Cardiac muscle cell (in vitro differentiated cells and primary cell): ENCODE measurements at regions not wholly inside any gene's neighbourhood (a gene's known extent, or its start where the extent isn't known, plus 50 kb on each side); places are given as distances from the start of the nearest gene placed in this dataset.

Experiments
- DNase-seq, 2 donors: peaks; one replicate each; pipeline versions ENCODE4 v3.0.0 to v3.0.0-alpha.2; 2010 to 2017; ENCODE audit warnings: low read depth in 1 of 2, low spot score in 1 of 2
- H3K27ac ChIP-seq: fragments of 200-600 bp; sonication (generic); 2 replicates; pipeline ENCODE4 v1.5.1; 2016
- H3K27me3 ChIP-seq: fragments of 200-600 bp; sonication (generic); 2 replicates; pipeline ENCODE4 v1.6.0; 2016; ENCODE audit warnings: control low read depth
- H3K36me3 ChIP-seq: fragments of 200-600 bp; sonication (generic); 2 replicates; pipeline ENCODE4 v1.5.1; 2016; ENCODE audit warnings: control low read depth
- H3K4me1 ChIP-seq: fragments of 200-600 bp; sonication (generic); 2 replicates; pipeline ENCODE4 v1.8.1; 2017; ENCODE audit warnings: low read depth, mild to moderate bottlenecking, mixed run types
- H3K4me3 ChIP-seq: fragments of 200-600 bp; sonication (generic); 2 replicates; pipeline ENCODE4 v1.5.1; 2016; ENCODE audit warnings: mild to moderate bottlenecking
- H3K9me3 ChIP-seq: fragments of 200-600 bp; sonication (generic); 2 replicates; pipeline ENCODE4 v1.5.1; 2017; ENCODE audit warnings: low read depth, mild to moderate bottlenecking, control low read depth
- TF ChIP-seq, protein P1 (sequence below): IDR thresholded peaks from 2 replicates; pipeline ENCODE4 v1.5.1; 2012; ENCODE audit warnings: low read depth, mild to moderate bottlenecking, low read length

DNA sequence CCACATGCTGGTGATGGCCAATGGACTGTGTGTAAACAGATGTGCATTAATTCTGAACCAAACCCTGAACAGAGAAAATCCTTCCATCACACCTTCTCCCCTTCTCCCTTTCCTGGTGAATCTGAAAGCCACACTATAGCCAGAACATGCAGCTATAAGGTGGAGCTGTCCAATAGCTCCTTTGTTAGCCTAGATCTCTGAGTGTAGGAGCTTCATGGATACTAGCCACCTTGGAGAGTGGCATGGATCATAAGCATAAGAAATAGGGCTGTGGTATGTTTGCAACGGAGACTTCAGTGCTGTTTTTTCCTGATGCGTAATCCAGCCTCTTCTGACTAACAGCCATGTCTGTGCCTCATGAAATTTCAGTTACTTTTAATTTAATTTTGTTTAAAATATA, 364.5 kb downstream of the BTG1 start:
- no peaks in the 10 kb centered on the region for H3K27me3 ChIP-seq
- H3K27ac ChIP-seq, result no peak overlapping the region
- no peaks in the 10 kb centered on the region for H3K4me1 ChIP-seq
- TF ChIP-seq, protein P1, sequence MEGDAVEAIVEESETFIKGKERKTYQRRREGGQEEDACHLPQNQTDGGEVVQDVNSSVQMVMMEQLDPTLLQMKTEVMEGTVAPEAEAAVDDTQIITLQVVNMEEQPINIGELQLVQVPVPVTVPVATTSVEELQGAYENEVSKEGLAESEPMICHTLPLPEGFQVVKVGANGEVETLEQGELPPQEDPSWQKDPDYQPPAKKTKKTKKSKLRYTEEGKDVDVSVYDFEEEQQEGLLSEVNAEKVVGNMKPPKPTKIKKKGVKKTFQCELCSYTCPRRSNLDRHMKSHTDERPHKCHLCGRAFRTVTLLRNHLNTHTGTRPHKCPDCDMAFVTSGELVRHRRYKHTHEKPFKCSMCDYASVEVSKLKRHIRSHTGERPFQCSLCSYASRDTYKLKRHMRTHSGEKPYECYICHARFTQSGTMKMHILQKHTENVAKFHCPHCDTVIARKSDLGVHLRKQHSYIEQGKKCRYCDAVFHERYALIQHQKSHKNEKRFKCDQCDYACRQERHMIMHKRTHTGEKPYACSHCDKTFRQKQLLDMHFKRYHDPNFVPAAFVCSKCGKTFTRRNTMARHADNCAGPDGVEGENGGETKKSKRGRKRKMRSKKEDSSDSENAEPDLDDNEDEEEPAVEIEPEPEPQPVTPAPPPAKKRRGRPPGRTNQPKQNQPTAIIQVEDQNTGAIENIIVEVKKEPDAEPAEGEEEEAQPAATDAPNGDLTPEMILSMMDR, result no peak
- no peaks in the 10 kb centered on the region for H3K36me3 ChIP-seq
- DNase-seq, result peak; percentile 42 to 67
- no peak overlapping the region for H3K4me3 ChIP-seq
- H3K9me3 ChIP-seq, result no peaks in the 10 kb centered on the region

DNA sequence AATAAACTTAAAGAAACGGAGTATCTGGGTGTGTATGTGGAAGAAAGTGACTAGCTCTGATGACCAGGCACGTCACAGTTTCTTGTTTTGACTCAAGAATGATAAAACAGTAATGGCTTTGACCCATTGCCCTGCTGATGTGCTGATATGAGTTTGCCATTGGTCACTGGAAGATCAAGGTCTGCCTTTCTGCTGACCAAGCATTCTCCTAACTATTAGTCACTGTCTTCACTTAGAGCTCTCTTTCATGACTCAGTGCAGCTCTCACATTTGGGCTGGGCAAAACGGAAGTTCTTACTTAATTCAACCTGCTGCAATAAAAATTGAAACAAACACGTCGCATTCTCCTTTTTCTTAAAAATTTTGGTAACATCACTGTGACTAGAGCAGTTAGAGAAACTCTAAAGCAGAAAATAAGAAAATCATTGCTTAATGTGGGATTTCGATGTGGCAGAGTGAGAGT, 366.7 kb downstream of the BTG1 start:
- Histone ChIP-seq H3K36me3 (no peaks in the 10 kb centered on the region), H3K4me1 (peaks cover 7% of the 10 kb centered on the region), H3K27me3 (no peaks in the 10 kb centered on the region), H3K9me3 (no peaks in the 10 kb centered on the region), H3K27ac (no peak overlapping the region), H3K4me3 (no peak overlapping the region)
- DNase-seq, result peak in 1 of 2 donors; percentile 84
- TF ChIP-seq, protein P1, result no peak

DNA sequence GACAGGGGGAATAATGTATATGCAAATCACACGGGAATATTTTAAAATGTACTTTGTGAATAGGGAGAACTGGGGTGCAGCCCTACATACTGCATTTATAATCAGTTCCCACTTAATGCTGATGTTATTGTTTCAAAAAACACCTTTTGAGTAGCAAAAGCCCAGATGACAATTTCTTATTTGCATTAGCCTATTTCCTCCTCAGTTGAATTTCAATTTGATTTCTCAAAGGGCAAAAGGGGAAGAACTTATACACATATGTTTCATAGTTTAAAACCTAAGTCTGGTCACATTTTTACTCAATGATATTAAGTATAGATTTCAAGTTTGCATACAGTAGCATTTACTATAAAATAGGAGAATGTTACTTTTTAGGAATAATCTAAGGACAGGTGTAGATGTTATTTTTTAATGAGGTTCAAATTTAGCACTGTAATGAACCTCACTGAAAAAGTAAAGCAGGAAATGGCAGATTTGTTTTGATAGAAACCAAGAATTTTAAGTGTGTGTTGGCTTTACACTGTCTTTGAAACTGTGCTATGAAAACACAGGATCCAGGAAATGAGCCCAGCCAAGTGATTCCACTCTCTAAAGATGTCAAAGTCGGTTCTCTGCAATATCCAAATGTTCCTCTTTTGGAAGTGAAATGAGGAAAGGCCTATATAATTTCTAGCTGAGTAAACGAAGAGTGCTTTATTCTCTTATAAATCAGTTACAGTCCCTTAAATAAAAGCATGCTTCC, 367.4 kb downstream of the BTG1 start:
- TF ChIP-seq, protein P1, result no peak
- H3K4me3 ChIP-seq, result no peak overlapping the region
- no peak overlapping the region for H3K27ac ChIP-seq
- no peaks in the 10 kb centered on the region for H3K36me3 ChIP-seq
- peak in 1 of 2 donors; percentile 24 for DNase-seq
- no peaks in the 10 kb centered on the region for H3K27me3 ChIP-seq
- peaks cover 10% of the 10 kb centered on the region for H3K4me1 ChIP-seq
- no peaks in the 10 kb centered on the region for H3K9me3 ChIP-seq

DNA sequence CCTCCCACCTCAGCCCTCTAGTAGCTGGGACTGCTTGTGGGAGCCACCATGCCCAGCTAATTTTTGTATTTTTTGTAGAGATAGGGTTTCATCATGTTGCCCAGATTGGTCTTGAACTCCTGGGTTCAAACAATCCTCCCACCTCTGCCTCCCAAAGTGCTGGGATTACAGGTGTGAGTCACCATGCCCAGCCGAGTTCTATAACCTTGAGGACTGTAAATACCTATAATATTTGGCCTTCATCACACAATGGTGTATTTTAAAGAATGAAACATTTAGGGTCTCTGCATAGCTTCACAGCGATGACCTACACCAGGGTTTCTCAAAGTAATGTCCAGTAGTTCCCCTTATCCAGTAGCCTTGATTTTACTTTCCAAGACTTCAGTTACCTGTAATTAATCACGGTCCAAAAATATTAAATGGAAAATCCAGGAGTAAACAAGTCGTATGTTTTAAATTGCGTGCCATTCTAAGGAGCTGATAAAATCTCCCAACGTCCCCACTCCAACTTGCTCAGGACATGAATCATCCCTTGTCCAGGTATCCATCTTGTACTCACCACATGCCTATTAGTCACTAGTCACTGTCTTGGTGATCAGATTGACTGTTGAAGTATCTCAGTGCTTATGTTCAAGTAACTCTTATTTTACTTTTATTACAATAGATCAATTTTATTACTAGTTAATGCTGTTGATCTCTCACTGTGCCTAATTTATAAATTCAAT, 368.2 kb downstream of the BTG1 start:
- TF ChIP-seq, protein P1, result no peak
- no peak for DNase-seq
- no peaks in the 10 kb centered on the region for H3K9me3 ChIP-seq
- no peaks in the 10 kb centered on the region for H3K27me3 ChIP-seq
- H3K4me3 ChIP-seq, result no peak overlapping the region
- no peak overlapping the region for H3K27ac ChIP-seq
- no peaks in the 10 kb centered on the region for H3K36me3 ChIP-seq
- H3K4me1 ChIP-seq, result peaks cover 11% of the 10 kb centered on the region

DNA sequence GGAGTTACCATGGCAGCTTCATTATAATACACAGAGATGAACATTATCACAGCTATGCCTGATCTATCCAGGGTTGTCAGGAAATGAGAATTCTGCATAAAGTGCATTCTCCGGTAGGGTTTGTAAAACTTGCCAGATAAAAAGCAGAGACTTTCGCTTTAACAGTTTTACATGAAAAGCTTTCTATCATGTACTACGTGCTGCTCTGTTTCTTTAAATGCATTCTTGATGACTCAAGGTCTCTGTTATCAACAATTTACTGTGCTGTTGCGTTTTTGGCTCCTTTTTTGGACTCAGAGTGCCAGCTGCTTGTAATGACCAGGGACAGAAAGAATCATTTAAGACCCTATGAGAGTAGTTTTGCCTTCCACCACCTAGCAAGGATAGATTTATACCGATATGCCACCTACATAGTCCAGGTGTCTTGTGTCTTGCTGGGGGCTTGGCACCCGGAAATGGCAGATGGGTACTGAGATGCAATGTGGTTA, 371.2 kb downstream of the BTG1 start:
- peak in 1 of 2 donors; percentile 80 for DNase-seq
- Histone ChIP-seq H3K4me3 (no peak overlapping the region), H3K27ac (peak overlapping the region; percentile 52), H3K4me1 (peaks cover 11% of the 10 kb centered on the region), H3K9me3 (no peaks in the 10 kb centered on the region), H3K36me3 (no peaks in the 10 kb centered on the region), H3K27me3 (no peaks in the 10 kb centered on the region)
- TF ChIP-seq, protein P1, result no peak
